ENCODE measurements at regions not wholly inside any gene's neighbourhood (a gene's known extent, or its start where the extent isn't known, plus 50 kb on each side); places are given as distances from the start of the nearest gene placed in this dataset.

DNA sequence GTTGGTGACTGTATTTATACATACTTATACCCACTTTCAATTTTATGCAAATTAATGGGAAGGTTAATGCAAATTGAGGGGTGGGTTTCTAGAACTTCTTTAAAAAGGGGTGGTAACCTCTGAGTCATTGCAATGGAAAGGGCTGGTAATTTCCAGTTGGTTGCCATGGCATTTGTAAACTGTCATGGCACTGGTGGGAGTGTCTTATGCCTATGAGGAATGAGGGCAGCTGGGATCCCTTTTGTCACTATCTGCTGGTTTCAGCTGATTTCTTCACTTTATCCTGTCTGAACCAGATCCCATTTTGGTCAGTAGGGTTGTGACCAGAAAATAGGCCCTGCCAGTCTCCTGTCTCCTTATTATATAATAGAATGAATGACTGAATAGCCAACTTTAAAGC is 1006.7 kb upstream of the GOT2 start:
- H3K9me3 Mint-ChIP-seq (ENCODE audit: unreplicated experiment) = peaks cover 3% of the 10 kb centered on the region
- no peak overlapping the region for H3K27ac Mint-ChIP-seq (ENCODE audit: unreplicated experiment)
- no peaks in the 10 kb centered on the region for H3K4me1 Mint-ChIP-seq (ENCODE audit: low read depth, unreplicated experiment)
- no peaks in the 10 kb centered on the region for H3K36me3 Mint-ChIP-seq (ENCODE audit: unreplicated experiment)
- TF ChIP-seq, protein P1, sequence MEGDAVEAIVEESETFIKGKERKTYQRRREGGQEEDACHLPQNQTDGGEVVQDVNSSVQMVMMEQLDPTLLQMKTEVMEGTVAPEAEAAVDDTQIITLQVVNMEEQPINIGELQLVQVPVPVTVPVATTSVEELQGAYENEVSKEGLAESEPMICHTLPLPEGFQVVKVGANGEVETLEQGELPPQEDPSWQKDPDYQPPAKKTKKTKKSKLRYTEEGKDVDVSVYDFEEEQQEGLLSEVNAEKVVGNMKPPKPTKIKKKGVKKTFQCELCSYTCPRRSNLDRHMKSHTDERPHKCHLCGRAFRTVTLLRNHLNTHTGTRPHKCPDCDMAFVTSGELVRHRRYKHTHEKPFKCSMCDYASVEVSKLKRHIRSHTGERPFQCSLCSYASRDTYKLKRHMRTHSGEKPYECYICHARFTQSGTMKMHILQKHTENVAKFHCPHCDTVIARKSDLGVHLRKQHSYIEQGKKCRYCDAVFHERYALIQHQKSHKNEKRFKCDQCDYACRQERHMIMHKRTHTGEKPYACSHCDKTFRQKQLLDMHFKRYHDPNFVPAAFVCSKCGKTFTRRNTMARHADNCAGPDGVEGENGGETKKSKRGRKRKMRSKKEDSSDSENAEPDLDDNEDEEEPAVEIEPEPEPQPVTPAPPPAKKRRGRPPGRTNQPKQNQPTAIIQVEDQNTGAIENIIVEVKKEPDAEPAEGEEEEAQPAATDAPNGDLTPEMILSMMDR (IDR thresholded peaks at IDR 0.05; ENCODE audit: partially characterized antibody, unreplicated experiment) = no peak
- no peak overlapping the region for H3K4me3 Mint-ChIP-seq (ENCODE audit: unreplicated experiment)
- no peak for DNase-seq
- H3K27me3 Mint-ChIP-seq (ENCODE audit: unreplicated experiment) = no peaks in the 10 kb centered on the region

DNA sequence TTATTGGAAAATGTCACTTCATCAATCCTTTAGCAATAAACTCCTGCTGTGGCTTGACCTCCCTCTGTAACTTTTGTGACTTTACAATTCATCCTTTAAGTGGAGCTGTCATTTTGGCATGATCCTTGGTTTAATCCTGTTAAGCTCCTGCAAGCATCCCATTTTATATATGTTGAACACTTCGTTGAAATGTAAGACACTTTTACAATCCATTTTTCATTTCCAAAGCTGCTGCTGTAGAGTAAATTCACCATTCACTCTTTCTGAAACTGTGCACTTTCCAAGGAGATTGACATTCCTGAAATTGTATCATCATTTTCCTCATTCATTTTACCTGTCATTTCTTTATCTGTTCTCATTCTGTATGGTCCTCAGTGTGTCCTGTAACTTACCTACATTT is 1003.2 kb upstream of the GOT2 start:
- Mint-ChIP-seq H3K4me3 (ENCODE audit: unreplicated experiment) (no peak overlapping the region), H3K27ac (ENCODE audit: unreplicated experiment) (no peak overlapping the region), H3K36me3 (ENCODE audit: unreplicated experiment) (no peaks in the 10 kb centered on the region), H3K9me3 (ENCODE audit: unreplicated experiment) (peaks cover 1% of the 10 kb centered on the region), H3K27me3 (ENCODE audit: unreplicated experiment) (no peaks in the 10 kb centered on the region), H3K4me1 (ENCODE audit: low read depth, unreplicated experiment) (peaks cover 8% of the 10 kb centered on the region)
- no peak for DNase-seq
- TF ChIP-seq, protein P1 (IDR thresholded peaks at IDR 0.05; ENCODE audit: partially characterized antibody, unreplicated experiment) = no peak

DNA sequence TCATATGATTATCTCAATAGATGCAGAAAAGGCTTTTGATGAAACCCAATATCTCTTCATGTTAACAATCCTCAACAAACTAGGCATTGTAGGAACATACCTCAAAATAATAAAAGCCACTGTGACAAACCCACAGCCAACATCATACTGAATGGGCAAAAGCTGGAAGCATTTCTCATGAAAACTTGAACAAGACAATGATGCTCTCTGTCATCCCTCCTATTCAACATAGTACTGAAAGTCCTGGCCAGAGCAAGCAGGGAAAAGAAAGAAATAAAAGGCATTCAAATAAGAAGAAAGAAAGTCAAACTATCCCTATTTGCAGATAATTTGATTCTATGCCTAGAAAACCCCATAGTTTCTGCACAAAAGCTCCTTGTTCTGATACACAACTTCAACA is 999.2 kb upstream of the GOT2 start:
- peaks cover 2% of the 10 kb centered on the region for H3K27me3 Mint-ChIP-seq (ENCODE audit: unreplicated experiment)
- peaks cover 2% of the 10 kb centered on the region for H3K9me3 Mint-ChIP-seq (ENCODE audit: unreplicated experiment)
- H3K27ac Mint-ChIP-seq (ENCODE audit: unreplicated experiment) = peak overlapping the region; percentile 34
- TF ChIP-seq, protein P1 (IDR thresholded peaks at IDR 0.05; ENCODE audit: partially characterized antibody, unreplicated experiment) = no peak
- no peak for DNase-seq
- no peaks in the 10 kb centered on the region for H3K36me3 Mint-ChIP-seq (ENCODE audit: unreplicated experiment)
- no peak overlapping the region for H3K4me3 Mint-ChIP-seq (ENCODE audit: unreplicated experiment)
- H3K4me1 Mint-ChIP-seq (ENCODE audit: low read depth, unreplicated experiment) = peaks cover 8% of the 10 kb centered on the region

DNA sequence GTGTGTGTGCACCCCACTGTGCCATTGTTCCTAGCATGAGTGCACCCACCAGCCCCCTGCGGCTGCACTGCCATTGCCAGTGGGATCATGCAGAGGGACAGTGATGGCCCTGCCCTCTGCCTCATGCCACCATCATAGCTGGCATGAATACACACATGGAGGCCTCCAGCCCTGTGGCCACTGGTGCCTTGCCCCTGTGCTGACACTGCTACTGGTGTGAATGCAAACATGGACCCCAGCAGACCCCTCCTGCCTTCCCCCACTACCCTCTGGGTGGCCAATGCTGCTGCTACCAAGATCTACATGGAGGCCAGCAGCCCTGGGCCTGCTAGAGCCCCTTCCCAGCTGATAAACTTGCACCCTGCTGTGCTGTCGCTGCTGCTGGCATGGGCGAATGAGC is 995.5 kb upstream of the GOT2 start:
- DNase-seq = no peak
- Mint-ChIP-seq H3K9me3 (ENCODE audit: unreplicated experiment) (peaks cover 2% of the 10 kb centered on the region), H3K4me3 (ENCODE audit: unreplicated experiment) (no peak overlapping the region), H3K36me3 (ENCODE audit: unreplicated experiment) (no peaks in the 10 kb centered on the region), H3K27ac (ENCODE audit: unreplicated experiment) (no peak overlapping the region), H3K27me3 (ENCODE audit: unreplicated experiment) (peaks cover 2% of the 10 kb centered on the region), H3K4me1 (ENCODE audit: low read depth, unreplicated experiment) (peaks cover 8% of the 10 kb centered on the region)
- TF ChIP-seq, protein P1 (IDR thresholded peaks at IDR 0.05; ENCODE audit: partially characterized antibody, unreplicated experiment) = no peak

DNA sequence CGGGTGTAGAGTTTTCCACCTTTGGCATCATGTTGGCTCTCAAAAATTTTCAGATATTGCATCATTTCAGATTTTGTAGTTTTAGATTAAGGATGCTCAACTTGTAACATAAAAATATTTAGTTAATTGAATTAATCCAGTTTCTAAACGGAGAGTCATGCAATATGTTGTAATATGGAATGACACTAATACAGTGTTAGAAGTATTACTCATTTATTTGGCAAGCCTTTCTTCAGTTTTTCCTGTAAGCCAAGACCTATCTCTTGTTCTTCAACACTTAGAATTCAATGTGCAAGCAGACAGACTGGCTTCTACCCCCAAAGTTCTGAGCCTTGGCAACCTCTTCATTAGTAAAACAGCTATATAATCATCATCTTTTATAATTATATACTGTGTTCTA is 985.0 kb upstream of the GOT2 start:
- Mint-ChIP-seq H3K27ac (ENCODE audit: unreplicated experiment) (no peak overlapping the region), H3K9me3 (ENCODE audit: unreplicated experiment) (no peaks in the 10 kb centered on the region), H3K4me1 (ENCODE audit: low read depth, unreplicated experiment) (no peaks in the 10 kb centered on the region), H3K36me3 (ENCODE audit: unreplicated experiment) (no peaks in the 10 kb centered on the region), H3K27me3 (ENCODE audit: unreplicated experiment) (no peaks in the 10 kb centered on the region), H3K4me3 (ENCODE audit: unreplicated experiment) (no peak overlapping the region)
- no peak for DNase-seq
- TF ChIP-seq, protein P1 (IDR thresholded peaks at IDR 0.05; ENCODE audit: partially characterized antibody, unreplicated experiment) = no peak

All from glutamatergic neuron (in vitro differentiated cells).